ENCODE measurements at regions not wholly inside any gene's neighbourhood (a gene's known extent, or its start where the extent isn't known, plus 50 kb on each side); places are given as distances from the start of the nearest gene placed in this dataset.

GRCh38 chr21:34289856-34290255, 74.0 kb upstream of the KCNE2 start:
- H2BK15ac ChIP-seq (ENCODE audit: low read length): no peak overlapping the region
- no peak overlapping the region for H3K4me3 ChIP-seq (ENCODE audit: extremely low read depth in 1 of 4, insufficient read depth in 2 of 4, low read depth in 3 of 4, low read length in 4 of 4)
- H3K23ac ChIP-seq (ENCODE audit: insufficient read length): no peak overlapping the region
- no peak overlapping the region for H4K5ac ChIP-seq (ENCODE audit: insufficient read length, low read depth, low read length)
- no peaks in the 10 kb centered on the region for H3K79me1 ChIP-seq (ENCODE audit: low read depth, low read length)
- no peak overlapping the region for H3K18ac ChIP-seq (ENCODE audit: extremely low read depth, low read length)
- no peak overlapping the region for H2AK5ac ChIP-seq (ENCODE audit: low read depth, low read length)
- H3K14ac ChIP-seq (ENCODE audit: insufficient read length): no peak overlapping the region
- H3K56ac ChIP-seq (replicated peaks; ENCODE audit: insufficient read length, low read depth, low read length): no peak overlapping the region
- H3K79me2 ChIP-seq (ENCODE audit: control insufficient read depth in 1 of 2, insufficient read depth in 2 of 2, low read length in 2 of 2): no peaks in the 10 kb centered on the region
- H4K8ac ChIP-seq (ENCODE audit: extremely low read depth, insufficient read depth, low read length): no peak overlapping the region
- no peak overlapping the region for H2BK5ac ChIP-seq (ENCODE audit: low read depth, low read length)
- no peaks in the 10 kb centered on the region for H3K23me2 ChIP-seq (ENCODE audit: low read depth, low read length)
- H2AFZ ChIP-seq (ENCODE audit: low read length): no peak overlapping the region
- H2BK12ac ChIP-seq (ENCODE audit: low read depth, low read length): no peak overlapping the region
- no peaks in the 10 kb centered on the region for H3K4me1 ChIP-seq (replicated peaks in 1 of 4; ENCODE audit: control insufficient read depth in 3 of 4, insufficient read depth in 4 of 4, low read length in 3 of 4)
- no peaks in the 10 kb centered on the region for H3K36me3 ChIP-seq (ENCODE audit: control insufficient read depth in 2 of 4, insufficient read depth in 4 of 4, low read length in 3 of 4)
- no peak overlapping the region for H2BK20ac ChIP-seq (ENCODE audit: low read length)
- no peak overlapping the region for H3K9ac ChIP-seq (replicated peaks in 1 of 4; ENCODE audit: extremely low read depth in 1 of 4, low read depth in 3 of 4, low read length in 3 of 4)
- ChIA-PET CTCF (ENCODE audit: partially characterized antibody) (interaction anchor here (1.1 kb wide), 1 partner anchor 8 kb away, joined by 5 read pairs; no protein-coding TSS in a partner anchor), POLR2A (ENCODE audit: partially characterized antibody) (interaction anchor here (0.6 kb wide), 1 partner anchor 93 kb away, joined by 3 read pairs; no protein-coding TSS in a partner anchor)
- 88% methylated on average over 1 of the region's 1 CpG; no CpG with 5 or more reads in 1 of the 2 experiments for WGBS, 2 experiments (ENCODE audit: extremely low coverage in 1 of 2, insufficient coverage in 1 of 2, insufficient read length in 1 of 2, insufficient replicate concordance in 2 of 2, low coverage in 1 of 2, low lambda C conversion rate in 2 of 2, missing lambda C conversion rate in 1 of 2)
- no peak overlapping the region for H3K27ac ChIP-seq (ENCODE audit: low read depth, low read length)
- no peak overlapping the region for H4K91ac ChIP-seq (replicated peaks; ENCODE audit: insufficient read length, low read length)
- H2BK120ac ChIP-seq (replicated peaks; ENCODE audit: low read depth, low read length): no peak overlapping the region
- no peaks in the 10 kb centered on the region for H3K27me3 ChIP-seq (replicated peaks in 1 of 4; ENCODE audit: control insufficient read depth in 3 of 4, extremely low read depth in 1 of 4, insufficient read depth in 3 of 4, low read length in 3 of 4)
- H3K9me3 ChIP-seq (ENCODE audit: insufficient read depth in 2 of 2, low read depth in 1 of 2, low read length in 1 of 2): peaks cover 6 to 24% of the 10 kb centered on the region in 2 experiments; a peak in 3 of 4 replicates
- no peaks in the 10 kb centered on the region for H4K20me1 ChIP-seq (replicated peaks in 1 of 2; ENCODE audit: control insufficient read depth in 1 of 2, insufficient read depth in 2 of 2, low read length in 2 of 2)
- TF ChIP-seq BACH1 (IDR thresholded peaks at IDR 0.05; ENCODE audit: low read length) (no peak), SIRT6 (IDR thresholded peaks at IDR 0.05; ENCODE audit: low read length) (no peak), CHD2 (IDR thresholded peaks at IDR 0.05; ENCODE audit: low read length) (no peak), JUN (IDR thresholded peaks at IDR 0.05; ENCODE audit: low read depth, low read length) (no peak), CTBP2 (IDR thresholded peaks at IDR 0.05; ENCODE audit: borderline replicate concordance, insufficient read depth, insufficient read length, low read length) (no peak), TAF1 (IDR thresholded peaks at IDR 0.05; ENCODE audit: low read depth, low read length) (no peak), NRF1 (IDR thresholded peaks at IDR 0.05; ENCODE audit: low read depth, low read length) (no peak), TBP (IDR thresholded peaks at IDR 0.05; ENCODE audit: low read depth, low read length) (no peak), EZH2 (IDR thresholded peaks at IDR 0.05; ENCODE audit: low read depth, low read length, severe bottlenecking) (no peak), RBBP5 (IDR thresholded peaks at IDR 0.05; ENCODE audit: borderline replicate concordance, low read depth, low read length) (no peak), HDAC2 (IDR thresholded peaks at IDR 0.05; ENCODE audit: borderline replicate concordance in 1 of 2, low read depth in 2 of 2, low read length in 2 of 2) (no peak), RFX5 (IDR thresholded peaks at IDR 0.05; ENCODE audit: borderline replicate concordance, low read depth, low read length) (no peak), BCL11A (IDR thresholded peaks at IDR 0.05; ENCODE audit: low read depth in 2 of 2, low read length in 2 of 2) (no peak)
- FAIRE-seq (no peak), DNase-seq (ENCODE audit: low read depth in 1 of 2, low spot score in 2 of 2) (no peak)
- H3K4me2 ChIP-seq (ENCODE audit: insufficient read depth in 1 of 2, low read depth in 2 of 2, low read length in 2 of 2): no peak overlapping the region
- H3K4ac ChIP-seq (replicated peaks; ENCODE audit: insufficient read length, low read depth, low read length): no peak overlapping the region

Data from H1 (cell line).